HG02970 (cell line): ENCODE measurements at regions not wholly inside any gene's neighbourhood (a gene's known extent, or its start where the extent isn't known, plus 50 kb on each side); places are given as distances from the start of the nearest gene placed in this dataset.
A peak's percentile ranks its signal among the peaks of the same experiment; 100 is the strongest.

ENCODE experiments used
- ATAC-seq: cut with Tn5 transposase; IDR thresholded peaks from one replicate; pipeline ENCODE4 v1.9.1; 2021; ENCODE audit warnings: mild to moderate bottlenecking, moderate library complexity, moderate number of reproducible peaks; ENCODE audit not compliant: unreplicated experiment, low FRiP score

- ATAC-seq, result no peak
Measured at GRCh38 chr12:4032924-4033615, 159.9 kb upstream of the PARP11 start.

- no peak for ATAC-seq
Measured at GRCh38 chr12:4031703-4032291, 158.6 kb upstream of the PARP11 start.

- ATAC-seq, result peak; percentile 63
Measured at GRCh38 chr12:4030929-4031702, 157.9 kb upstream of the PARP11 start.

GRCh38 chr12:4027412-4027811, 154.2 kb upstream of the PARP11 start:
- ATAC-seq, result no peak

GRCh38 chr12:4026517-4026916, 153.3 kb upstream of the PARP11 start:
- ATAC-seq, result no peak

- no peak for ATAC-seq
Measured at GRCh38 chr12:4026020-4026358, 152.8 kb upstream of the PARP11 start.

GRCh38 chr12:4025181-4026019, 152.2 kb upstream of the PARP11 start:
- no peak for ATAC-seq

GRCh38 chr12:4024701-4025100, 151.5 kb upstream of the PARP11 start:
- ATAC-seq, result no peak

- no peak for ATAC-seq
Measured at GRCh38 chr12:4015225-4016091, 142.3 kb upstream of the PARP11 start.

GRCh38 chr12:4014858-4015224, 141.6 kb upstream of the PARP11 start:
- no peak for ATAC-seq

GRCh38 chr12:4014444-4014843, 141.2 kb upstream of the PARP11 start:
- no peak for ATAC-seq

GRCh38 chr12:4012977-4013968, 140.1 kb upstream of the PARP11 start:
- ATAC-seq, result no peak

GRCh38 chr12:4012073-4012472, 138.9 kb upstream of the PARP11 start:
- ATAC-seq, result no peak

GRCh38 chr12:4011597-4011996, 138.4 kb upstream of the PARP11 start:
- ATAC-seq, result no peak

- ATAC-seq, result no peak
Measured at GRCh38 chr12:4009979-4010704, 136.9 kb upstream of the PARP11 start.

- ATAC-seq, result no peak
Measured at GRCh38 chr12:4006743-4007142, 133.5 kb upstream of the PARP11 start.

- no peak for ATAC-seq
Measured at GRCh38 chr12:4005851-4006430, 132.7 kb upstream of the PARP11 start.

GRCh38 chr12:4003576-4003975, 130.4 kb upstream of the PARP11 start:
- ATAC-seq, result no peak
